ENCODE measurements at regions not wholly inside any gene's neighbourhood (a gene's known extent, or its start where the extent isn't known, plus 50 kb on each side); places are given as distances from the start of the nearest gene placed in this dataset.
"Not testable (repeated sequence)": the region's sequence is repeated elsewhere in the genome, so short reads cannot be mapped to it uniquely, and the experiment has no call there.

DNA sequence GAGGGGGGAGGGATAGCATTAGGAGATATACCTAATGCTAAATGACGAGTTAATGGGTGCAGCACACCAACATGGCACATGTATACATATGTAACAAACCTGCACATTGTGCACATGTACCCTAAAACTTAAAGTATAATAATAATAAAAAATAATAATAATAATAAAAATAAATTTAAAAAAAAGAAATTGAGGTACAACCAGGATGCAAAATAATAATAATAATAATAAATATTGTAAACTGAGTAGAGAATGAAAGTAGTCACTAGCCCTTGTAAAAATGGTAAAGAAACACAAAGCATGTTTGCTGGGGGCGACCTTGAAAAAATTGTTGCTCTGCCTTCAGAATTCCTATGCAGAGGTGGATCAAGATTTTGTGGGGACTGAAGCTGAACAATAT, 249.7 kb upstream of the RBMS3 start:
- DNase-seq: not testable (repeated sequence)

DNA sequence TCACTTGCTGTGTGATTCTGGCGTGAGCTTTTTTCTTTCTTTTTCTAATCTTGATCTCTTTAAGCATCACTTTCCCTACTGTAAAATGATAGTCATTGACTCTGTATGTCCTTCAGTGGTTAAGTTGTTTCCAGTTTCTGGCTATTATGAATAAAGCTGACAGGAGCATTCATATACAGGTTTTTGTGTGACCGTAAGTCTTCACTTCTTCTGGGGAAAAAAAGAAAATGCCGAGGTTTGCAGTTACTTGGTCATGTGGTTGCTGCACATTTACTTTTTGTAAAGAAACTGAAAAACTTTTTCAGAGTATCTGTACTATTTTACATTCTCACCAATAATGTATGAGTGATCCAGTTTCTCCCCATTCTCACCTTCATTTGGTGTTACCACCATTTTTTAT, 247.4 kb upstream of the RBMS3 start:
- no peak for DNase-seq

DNA sequence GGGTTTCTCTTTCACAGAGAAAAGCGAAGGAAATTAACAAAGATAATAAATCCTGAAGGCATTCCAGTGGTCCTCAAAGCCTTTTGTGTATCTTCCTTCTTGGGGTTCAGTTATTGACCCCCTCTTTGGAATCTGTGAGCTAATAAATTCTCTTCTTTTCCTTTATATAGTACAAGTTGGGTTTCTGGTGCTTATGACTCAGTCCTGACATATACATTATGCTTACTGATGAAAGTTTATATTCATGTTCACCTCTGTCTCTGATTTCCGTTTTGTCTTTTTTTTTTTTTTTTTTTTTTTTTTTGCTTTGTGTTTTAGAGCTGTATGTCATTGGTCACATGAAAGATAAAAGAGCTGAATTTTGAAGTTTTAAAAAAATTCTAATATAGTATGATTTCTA, 230.7 kb upstream of the RBMS3 start:
- no peak for DNase-seq

DNA sequence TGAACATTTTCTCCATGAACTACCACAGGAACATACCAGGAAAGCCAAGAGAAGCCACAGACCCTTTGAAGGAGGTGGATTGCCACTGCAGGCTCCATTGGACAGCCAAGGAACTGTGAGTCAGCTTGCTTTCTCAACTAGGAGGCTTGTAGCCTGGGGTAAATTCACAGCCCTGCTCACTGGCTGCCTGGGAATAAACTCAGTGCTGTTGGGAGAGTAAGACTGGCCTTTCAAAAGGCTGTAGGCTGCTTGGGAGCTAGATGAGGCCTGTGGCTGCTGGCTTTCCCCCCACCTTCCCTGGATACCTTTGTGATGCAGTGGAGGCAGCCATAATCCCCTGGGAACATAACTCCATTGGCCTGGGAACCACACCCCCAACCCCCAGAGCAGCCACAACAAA, 223.5 kb upstream of the RBMS3 start:
- DNase-seq: no peak

DNA sequence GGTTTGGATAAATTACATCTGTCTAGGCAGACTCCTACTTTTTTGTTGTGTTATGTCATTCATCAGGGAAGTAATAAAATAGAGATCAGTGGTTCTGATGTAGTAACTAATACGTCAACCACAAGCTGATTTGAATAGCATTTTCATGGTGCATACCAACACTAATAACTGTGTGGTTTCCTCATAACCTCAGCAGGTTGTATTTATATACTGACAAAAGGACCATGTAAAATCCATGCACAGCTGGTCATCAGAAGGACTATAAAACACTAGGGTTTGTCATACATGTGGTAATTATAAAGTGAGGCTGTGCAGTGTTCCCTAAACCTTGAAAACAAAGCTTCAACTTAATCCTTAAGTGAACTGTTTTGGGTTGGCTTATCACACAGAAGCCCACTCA, 216.8 kb upstream of the RBMS3 start:
- no peak for DNase-seq

DNA sequence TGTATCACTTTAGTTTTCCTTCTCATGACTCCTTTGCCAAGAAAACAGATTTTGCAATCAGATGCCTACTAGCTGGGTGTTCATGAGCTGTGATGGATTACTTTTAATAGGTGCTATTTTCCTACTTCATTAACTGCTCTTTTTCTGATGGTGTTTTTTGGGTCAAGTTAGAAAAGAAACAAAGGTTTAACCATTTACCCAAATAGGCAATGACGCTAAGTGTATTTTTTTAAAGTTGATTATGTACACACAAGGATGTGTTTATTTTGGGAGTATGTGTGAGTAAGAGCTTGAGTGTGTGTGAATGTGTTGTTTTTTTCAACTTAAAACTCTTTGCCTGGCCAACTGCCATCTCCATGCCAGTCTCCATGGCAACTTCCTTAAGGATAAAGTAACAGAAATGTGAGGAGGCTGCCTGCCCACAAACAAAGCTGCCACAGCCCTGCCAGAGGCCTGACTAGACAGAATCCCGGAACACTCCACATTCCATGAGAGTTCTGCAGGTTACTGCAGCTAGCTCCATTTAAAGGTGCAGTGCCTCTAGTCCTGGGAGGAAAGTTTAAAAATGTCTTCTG, 215.6 kb upstream of the RBMS3 start:
- DNase-seq: peak in 47 of 56 donors; percentile 1 to 82 (median 38)

DNA sequence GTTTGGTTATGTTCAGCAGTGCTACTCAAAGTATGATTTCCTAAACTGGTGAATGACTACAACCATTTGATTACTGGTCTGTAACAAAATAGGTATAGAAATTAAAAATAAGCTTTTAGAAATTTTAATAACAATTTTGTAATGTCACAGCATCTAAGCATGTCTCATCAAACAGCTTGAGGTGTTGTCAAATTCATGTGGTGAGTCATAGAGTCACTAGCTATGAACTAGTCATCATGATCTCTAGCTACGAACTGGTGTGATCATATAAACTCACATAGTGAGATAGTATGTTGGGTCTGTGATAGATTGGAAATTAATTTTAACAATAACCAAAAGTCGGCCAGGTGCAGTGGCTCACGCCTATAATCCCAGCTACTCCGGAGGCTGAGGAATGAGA, 213.9 kb upstream of the RBMS3 start:
- DNase-seq: no peak

DNA sequence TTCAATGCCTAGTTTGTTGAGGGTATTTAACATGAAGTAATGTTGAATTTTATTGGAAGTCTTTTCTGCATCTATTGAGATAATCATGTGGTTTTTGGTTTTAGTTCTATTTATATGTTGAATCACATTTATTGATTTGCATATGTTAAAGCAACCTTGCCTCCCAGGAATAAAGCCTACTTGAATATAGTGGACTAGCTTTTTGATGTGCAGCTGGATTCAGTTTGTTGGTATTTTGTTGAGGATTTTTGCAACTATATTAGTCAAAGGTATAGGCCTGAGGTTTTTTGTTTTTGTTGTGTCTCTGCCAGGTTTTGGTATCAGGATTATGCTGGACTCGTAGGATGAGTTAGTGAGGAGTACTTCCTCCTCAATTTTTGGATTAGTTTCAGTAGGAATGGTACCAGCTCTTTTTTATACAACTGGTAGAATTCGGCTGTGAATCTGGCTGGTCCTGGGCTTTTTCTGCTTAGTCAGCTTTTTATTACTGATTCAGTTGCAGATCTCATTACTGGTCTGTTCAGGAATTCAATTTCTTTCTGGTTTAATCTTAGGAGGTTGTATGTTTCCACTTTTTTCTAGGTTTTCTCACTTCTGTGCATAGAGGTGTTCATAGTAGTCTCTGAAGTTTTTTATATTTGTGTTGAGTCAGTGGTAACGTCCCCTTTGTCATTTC, 209.8 kb upstream of the RBMS3 start:
- DNase-seq: no peak

DNA sequence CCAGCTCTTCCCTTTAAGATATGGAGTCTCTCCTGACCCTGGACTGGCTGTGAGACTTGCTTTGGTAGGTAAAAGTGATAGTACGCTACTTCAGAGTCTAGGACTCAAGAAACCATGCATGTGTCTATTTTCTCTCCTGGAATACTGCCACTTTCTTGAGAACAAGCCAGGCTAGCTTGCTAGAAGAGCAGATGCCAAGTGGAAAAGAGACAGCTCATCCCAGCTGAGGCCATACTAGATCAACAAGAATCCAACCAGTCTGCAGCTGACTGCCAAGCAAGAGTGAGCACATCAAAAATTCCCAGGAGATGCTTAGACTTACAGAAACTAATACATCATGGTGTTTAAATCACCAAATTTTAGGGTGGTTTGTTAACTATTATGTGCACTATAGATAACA, 208.3 kb upstream of the RBMS3 start:
- DNase-seq: no peak

DNA sequence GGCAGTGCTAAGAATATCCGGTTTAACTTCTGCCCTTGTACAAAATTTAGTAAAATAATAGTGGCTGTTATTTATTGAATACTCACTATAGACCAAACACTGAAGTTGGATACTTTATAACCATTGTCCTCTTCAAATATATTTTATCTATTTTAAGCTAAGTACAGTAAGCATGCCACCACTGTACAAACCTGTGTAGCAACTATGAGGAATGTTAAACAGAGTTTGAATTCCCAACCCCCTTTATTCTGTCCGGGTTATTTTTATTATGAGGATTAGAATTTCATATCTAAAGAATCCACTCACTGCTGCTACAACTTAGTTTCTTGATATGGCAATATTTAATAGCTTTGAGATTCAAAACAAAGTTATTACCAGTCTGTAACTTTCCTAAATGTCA, 203.5 kb upstream of the RBMS3 start:
- DNase-seq: no peak

DNA sequence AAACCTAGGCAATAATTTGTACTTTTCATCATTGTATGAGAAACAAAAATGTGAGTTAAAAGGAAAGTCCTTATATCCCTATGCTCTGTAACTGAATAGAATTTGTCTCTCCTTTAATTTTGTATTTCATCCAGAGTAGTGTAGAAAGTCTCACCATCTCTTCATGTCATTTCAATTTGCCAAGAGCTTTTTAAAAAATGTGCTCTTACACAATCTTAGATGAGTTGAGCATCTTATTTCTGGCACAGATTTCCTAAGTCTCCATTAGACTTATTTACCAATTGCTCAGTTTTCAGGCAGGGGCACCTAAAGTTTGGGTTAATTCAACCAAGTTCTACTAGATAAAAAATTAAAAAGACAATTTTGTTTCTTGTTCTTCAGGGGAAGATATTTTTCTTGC, 201.5 kb upstream of the RBMS3 start:
- DNase-seq: no peak

DNA sequence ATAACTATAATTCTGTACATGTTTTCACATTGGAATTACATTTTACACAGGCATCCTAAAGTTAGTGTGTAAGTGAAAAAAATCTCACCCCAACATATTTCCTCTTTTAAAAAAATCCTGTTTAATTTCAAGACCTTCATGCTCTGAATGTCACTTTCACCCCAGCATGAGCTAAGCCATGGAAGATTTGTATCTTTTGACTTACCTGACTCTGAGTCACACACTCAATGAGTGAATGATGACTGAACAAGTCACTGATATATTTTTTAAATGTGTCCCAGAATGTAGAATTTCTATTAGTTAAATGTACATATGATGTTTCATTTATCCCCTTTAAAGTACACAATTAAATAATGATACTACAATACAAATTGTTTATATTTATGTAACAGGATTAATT, 199.9 kb upstream of the RBMS3 start:
- DNase-seq: no peak

DNA sequence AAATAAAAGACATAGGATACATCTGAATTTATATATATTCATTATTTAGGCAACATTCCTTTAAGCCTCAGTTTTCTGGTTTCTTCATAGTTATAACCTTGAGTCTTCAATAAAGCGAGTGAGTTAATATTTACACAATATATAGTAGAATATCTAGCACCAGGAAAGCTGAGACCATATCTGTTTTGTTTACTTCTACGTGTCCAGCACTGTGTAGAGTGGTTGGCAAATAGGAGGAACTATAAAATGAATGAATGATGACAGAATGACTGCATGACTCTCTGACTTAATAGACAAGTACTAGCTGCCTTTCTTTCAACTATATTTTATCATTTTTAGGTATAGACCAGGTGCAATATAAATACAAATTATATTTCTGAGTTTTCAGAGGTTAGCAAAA, 197.8 kb upstream of the RBMS3 start:
- DNase-seq: no peak

DNA sequence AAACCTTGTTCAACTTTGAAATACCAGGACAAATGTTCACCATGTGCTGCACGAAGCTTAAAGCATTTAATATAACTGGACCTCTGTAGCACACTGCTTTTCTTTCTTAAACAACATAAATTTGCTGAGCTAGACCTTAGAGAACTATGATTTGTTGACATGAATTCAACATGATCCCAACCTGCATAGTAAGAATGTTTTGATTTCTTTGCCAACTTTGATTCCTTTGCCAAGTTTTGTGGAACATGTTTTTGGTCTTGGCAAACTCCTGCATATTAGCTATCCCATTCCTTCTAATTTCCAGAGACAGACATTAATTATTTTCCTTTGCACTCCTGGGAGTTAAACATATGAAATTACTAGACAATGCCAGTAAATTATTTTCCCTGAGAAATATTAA, 197.2 kb upstream of the RBMS3 start:
- DNase-seq: no peak

DNA sequence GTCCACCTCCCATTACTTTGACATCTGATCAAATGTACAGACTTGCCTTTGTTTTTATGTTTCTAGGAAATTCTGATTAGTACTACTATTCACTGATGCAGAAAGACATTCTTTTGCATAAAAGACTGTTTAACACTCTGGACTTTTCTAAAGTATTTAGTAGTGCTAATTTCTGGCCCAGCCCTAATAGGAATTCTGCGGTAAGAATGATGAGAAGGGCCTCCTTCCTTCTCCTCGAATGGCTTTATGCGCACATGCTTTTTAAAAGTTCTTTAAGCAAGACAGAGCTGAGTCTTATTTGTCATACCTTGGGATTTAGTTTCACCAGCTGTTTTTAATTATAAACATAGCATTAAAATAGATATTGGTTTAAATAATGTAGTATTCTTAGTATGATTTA, 192.3 kb upstream of the RBMS3 start:
- DNase-seq: no peak

DNA sequence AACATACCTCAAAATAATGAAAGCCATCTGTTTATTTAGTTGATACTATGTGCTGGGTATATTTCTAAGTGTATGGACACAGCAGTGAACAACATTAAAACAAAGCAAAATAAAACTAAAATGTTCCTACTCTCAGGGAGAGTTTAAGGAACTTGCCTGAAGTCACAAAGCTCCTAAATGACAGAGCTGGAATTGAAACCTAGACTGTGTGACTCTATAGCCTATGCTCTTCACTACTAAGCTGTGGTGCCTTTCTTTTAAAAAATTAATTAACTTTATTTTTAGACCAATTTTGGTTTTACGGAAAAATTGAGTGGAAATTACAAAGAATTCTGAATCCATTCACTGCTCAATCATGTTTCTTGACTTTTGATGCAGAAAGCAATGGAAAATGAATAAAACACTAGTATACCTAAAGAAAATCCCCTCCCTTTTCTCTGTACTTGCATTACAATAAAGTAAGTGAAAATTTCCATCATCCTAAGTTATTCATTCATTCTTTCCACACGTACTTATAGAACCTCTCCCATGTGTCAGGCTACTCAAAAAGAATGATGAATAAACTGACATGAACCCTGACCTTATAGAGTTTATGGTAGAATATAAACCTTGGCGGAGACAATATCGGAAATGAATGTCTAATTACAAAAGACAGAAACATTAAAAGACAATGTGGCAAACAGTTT, 189.8 kb upstream of the RBMS3 start:
- DNase-seq: no peak

DNA sequence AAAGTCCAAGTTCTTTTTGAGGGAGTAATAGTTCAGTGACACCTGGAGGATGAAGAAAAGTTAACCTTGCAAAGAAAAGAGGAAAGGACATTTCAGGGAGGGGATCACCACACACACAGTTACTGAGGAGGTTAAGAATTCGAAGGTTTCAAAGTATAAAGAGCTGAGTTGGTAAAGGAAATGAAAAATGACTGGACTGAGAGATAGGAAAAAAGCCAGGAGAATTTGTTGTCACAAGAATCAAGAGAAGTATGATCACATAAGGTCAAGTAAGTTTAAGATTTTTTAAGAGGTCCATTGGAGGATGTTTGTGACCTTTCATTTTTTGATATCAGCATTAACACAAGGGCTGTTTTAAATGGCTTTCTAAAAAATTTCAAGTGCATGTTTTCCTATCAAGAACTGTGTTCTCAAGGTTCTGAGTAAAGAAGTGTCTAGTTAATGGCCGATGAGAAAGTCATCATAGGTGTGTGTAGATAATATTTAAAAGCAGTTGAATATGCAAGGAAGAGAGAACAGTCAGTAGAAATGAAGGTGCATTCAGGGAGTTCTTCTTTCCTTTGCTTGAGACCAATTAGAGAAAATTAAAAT, 189.2 kb upstream of the RBMS3 start:
- no peak for DNase-seq

DNA sequence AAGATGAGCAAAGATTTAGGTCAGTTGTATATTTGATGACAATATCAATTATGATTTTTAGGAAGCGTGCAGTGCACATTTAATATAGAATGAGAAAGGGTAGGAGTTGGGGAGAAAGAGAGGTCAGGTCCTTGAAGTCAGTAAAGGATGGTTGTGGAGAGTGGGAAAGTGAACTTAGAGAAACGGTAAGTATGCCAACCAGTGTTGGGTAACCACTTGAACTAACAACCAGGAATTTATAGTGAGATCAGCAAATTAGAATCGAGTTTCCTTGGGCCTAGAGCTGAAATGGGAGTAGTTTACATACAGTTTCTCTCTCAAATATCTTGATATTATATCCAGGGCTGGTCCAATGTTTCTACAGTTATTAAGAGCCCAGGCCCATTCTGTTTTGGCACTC, 188.5 kb upstream of the RBMS3 start:
- DNase-seq: no peak

DNA sequence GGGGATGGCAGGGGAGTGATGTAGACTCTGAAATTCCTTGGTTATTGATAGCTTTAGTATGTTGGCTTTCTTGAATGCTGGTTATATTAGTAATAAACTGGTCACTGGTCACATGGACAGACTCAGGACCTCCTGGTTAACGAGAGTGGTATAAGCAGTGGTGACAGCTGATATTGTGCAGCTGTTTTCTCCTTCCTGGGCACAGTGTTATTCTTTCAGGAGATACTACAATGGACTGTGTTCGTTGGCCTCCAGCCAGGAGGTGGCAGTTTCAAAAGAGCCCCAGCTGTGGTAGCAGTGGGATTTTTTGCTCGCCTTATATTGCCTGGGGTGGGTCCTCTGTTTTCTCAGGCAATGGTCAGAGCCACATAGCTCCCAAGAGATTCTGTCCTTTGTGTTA, 181.6 kb upstream of the RBMS3 start:
- no peak for DNase-seq

DNA sequence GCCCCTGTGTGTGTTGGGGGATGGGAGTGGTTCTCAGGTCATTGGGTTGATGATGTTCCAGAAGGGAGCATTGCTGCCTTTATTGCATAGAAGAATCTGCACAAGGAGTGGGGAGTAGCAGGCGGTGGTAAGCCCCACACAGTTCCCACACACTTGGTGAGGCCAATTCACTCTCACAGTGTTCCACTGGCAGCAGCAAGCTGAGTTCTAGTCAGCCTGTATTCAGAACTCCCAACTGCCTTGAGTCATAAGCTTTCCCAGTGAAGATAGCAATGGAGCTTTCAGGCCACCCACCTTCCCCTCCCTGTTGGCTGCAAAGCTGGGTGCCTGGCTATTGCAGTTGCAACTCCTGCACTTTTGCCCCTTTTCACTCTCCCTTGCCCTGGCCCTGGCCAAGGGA, 181.1 kb upstream of the RBMS3 start:
- DNase-seq: no peak

DNA sequence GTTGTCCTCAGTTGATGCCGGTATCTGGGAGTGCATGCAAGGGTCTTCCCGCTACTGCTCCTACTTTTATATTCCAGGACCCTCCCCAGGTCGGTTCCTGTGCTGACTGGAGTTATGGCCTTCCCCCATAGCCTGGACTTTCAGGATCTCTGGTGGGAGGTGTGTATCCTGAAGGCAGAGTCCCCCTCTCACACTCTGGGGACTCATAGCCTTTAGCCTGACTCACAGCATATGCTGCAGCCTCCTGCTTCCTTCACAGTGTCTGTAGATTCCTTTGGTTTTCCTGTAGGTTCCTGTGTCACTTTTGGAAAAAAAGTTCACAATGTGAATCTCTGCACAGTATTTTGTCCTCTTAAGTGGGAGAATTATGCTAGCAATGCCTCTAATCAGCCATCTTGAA, 180.6 kb upstream of the RBMS3 start:
- no peak for DNase-seq

DNA sequence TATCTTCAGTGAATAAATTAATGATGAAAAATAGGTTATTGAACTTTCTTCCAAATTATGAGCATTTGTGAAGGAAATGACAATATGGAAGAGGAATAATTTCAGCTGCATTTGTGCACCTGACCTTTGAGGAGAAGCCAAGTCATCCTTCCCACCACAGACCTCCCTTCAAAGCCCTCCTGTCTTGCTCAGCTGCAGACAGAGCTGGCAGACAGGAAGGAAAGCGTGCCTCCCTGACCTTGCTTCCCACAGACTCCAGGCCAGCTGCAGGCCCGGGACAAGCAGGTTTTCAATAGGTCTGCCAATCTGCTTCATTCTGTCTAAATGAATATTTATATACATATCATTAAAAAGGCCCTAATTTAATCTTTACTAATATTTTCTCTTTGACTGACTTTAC, 152.9 kb upstream of the RBMS3 start:
- no peak for DNase-seq

DNA sequence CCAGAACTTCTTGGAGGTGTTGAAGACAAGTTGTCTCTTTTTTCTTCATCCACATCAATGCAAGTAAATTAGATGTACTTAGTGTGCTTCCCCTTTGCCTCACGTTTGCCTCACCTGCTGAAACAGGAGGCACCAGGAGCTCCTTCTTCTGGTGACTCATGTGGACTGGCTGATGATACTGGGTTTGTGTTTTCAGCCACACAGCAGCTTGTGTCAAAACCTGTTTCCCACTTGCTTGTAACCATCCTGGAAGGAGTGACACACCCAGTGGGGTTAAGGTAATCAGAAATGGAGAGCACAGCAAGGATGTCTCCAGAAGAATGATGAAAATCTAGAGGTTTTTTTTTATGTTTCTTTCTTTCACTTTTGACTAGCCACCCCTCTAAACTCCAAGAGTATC, 143.3 kb upstream of the RBMS3 start:
- no peak for DNase-seq

All from amygdala (tissue), 56 donors.